ENCODE measurements at regions not wholly inside any gene's neighbourhood (a gene's known extent, or its start where the extent isn't known, plus 50 kb on each side); places are given as distances from the start of the nearest gene placed in this dataset.
"Not testable (repeated sequence)": the region's sequence is repeated elsewhere in the genome, so short reads cannot be mapped to it uniquely, and the experiment has no call there.

DNA sequence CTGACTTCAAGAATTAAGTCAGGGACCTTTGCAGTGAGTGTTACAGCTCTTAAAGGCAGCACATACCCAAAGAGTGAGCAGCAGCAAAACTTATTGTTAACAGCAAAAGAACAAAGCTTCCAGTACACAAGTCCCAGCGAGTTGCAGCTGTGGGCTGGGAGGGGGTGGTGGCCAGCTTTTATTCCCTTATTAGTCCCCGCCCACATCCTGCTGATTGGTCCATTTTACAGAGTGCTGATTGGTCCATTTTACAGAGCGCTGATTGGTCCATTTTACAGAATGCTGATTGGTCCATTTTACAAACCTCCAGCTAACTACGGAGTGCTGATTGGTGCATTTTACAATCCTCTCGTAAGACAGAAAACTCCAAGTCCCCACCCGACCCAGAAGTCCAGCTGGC lies 127.0 kb downstream of the NPAP1 start:
- TF ChIP-seq, protein P1, sequence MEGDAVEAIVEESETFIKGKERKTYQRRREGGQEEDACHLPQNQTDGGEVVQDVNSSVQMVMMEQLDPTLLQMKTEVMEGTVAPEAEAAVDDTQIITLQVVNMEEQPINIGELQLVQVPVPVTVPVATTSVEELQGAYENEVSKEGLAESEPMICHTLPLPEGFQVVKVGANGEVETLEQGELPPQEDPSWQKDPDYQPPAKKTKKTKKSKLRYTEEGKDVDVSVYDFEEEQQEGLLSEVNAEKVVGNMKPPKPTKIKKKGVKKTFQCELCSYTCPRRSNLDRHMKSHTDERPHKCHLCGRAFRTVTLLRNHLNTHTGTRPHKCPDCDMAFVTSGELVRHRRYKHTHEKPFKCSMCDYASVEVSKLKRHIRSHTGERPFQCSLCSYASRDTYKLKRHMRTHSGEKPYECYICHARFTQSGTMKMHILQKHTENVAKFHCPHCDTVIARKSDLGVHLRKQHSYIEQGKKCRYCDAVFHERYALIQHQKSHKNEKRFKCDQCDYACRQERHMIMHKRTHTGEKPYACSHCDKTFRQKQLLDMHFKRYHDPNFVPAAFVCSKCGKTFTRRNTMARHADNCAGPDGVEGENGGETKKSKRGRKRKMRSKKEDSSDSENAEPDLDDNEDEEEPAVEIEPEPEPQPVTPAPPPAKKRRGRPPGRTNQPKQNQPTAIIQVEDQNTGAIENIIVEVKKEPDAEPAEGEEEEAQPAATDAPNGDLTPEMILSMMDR (IDR thresholded peaks at IDR 0.05; ENCODE audit: insufficient read depth, low read depth, low read length): not testable (repeated sequence)
- TF ChIP-seq EZH2 (IDR thresholded peaks at IDR 0.05; ENCODE audit: insufficient read depth, low read length): not testable (repeated sequence)
